Pancreas (tissue), 10 donors: ENCODE measurements at regions not wholly inside any gene's neighbourhood (a gene's known extent, or its start where the extent isn't known, plus 50 kb on each side); places are given as distances from the start of the nearest gene placed in this dataset.

Experiments
- ATAC-seq, 4 donors: fragments of 200-7000 bp; cut with Tn5 transposase; one replicate each; pipeline versions ENCODE4 v1.8.0 to v1.9.1; 2020; ENCODE audit warnings: mild to moderate bottlenecking in 4 of 4, moderate library complexity in 4 of 4
- DNase-seq, 6 donors: peaks; one replicate each; pipeline ENCODE4 v3.0.0-alpha.2; 2020
- FAIRE-seq: peaks from 2 replicates; lab custom pipeline; 2012; peaks lifted over from hg19 to GRCh38; lab: Jason Lieb, UNC
- H3K27ac ChIP-seq, 4 donors: fragments of 200-600 bp; sonication (generic); 1 replicate in 3 of 4; 2 replicates in 1 of 4; pipeline versions ENCODE4 v1.5.0 to v1.8.0; 2020
- H3K27me3 ChIP-seq, 4 donors: fragments of 200-600 bp; one replicate each; pipeline ENCODE4 v1.8.0; 2021
- H3K36me3 ChIP-seq, 3 donors: fragments of 200-600 bp; sonication (generic) in 1 of 3; one replicate each; pipeline versions ENCODE4 v1.5.0 to v1.8.0; 2020 to 2021
- H3K4me1 ChIP-seq, 3 donors: fragments of 200-600 bp; one replicate each; pipeline ENCODE4 v1.8.0; 2021
- H3K4me3 ChIP-seq, 4 donors: fragments of 200-600 bp; sonication (generic) in 2 of 4; one replicate each; pipeline versions ENCODE4 v1.5.0 to v1.8.0; 2020 to 2021
- H3K9me3 ChIP-seq, 4 donors: fragments of 200-600 bp; one replicate each; pipeline ENCODE4 v1.8.0; 2021
- CTCF ChIP-seq, 4 donors: fragments of 200-600 bp; sonication (generic) in 3 of 4; IDR thresholded peaks; one replicate each; pipeline versions ENCODE4 v1.5.0 to v1.8.0; 2021; ENCODE audit warnings: antibody characterized with exemption in 4 of 4
- WGBS, 2 donors: extraction: QIAGEN DNeasy Blood & Tissue Kit; methylation state at CpG; one replicate each; pipeline ENCODE4 v1.1.7; 2013; 5-methylcytosine and 5-hydroxymethylcytosine counted together
- intact Hi-C, 3 donors: fragments of 100-400 bp; cut with DNase I; formaldehyde crosslinking; loops; one replicate each; pipeline versions ENCODE4 v1.11.1 to v1.14.2; 2022
- donor health status: healthy with polysubstance abuse.
- donor health status: DM: no; HTN: no; CAD: no; lungs with moderate emphysema.
- donor health status: DM: no; HTN: no; CAD: no.
- donor health status: control.
- donor health status: control.
- donor health status: Bipolar disorder and iron deficiency.
- donor health status: DM: yes; HTN: yes; CAD: no.
- donor health status: DM: no; HTN: no; CAD: no.
- donor health status: DM: no; HTN: no; CAD: no.
- donor health status: DM: yes; HTN: yes; CAD: no.

DNA sequence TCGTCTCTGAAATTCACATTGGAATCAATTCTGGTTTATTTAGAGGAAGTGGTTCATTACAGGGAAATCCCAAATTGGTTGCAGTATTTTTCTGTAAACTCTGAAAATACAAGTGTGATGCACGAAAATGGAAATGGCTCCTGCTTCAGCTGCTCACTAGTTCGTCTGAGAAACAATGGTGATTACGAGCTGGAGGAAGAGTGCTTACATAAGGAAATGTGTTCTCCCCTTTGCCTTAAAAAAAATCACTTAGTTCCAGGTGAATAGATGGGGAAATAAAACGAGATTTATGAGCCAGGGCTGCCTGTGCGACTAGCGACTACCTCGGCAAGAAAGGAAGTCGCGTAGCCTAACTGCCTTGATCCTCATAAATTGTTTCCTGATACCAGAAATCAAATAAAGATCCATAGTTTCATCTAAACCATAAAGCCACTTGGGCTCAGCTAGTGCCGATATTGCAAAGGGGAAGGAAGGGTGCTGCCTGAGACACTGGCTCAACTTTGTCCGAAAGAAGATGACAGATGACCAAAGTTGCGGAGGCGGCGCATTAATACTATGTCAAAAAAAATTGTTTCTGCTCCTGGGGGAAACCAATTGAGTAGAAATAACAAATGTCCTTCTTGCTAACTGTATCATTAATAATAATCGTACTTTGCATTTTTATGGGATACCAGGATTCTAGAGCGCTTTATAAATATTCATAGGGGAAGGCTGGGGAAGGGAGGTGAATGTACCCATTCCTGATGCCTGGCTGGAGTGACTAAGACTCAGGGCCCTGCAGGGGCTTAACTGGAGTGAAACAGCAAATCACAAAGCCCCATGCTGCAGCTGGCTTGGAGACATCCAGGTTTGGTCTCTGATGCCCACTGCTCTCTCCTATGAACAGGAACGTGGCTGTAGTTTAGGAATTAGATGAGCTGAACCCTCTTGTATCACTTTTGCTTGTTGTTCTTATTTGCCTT is 185.7 kb downstream of the BLID start:
- intact Hi-C loops: no loop called here
- H3K9me3 ChIP-seq: no peaks in the 10 kb centered on the region
- no peaks in the 10 kb centered on the region for H3K36me3 ChIP-seq
- H3K4me3 ChIP-seq: peak overlapping the region in 3 of 4 donors; percentile 0 to 20 (median 10)
- peak overlapping the region in 3 of 4 donors; percentile 52 to 67 (median 63) for H3K27ac ChIP-seq
- TF ChIP-seq CTCF (IDR thresholded peaks at IDR 0.05): no peak
- no peak for DNase-seq
- H3K4me1 ChIP-seq: peaks cover 0 to 5% (median 0%) of the 10 kb centered on the region in 3 donors
- 18 to 20% methylated on average over 18 of the region's 18 CpGs for WGBS, 2 donors
- no peak for FAIRE-seq
- ATAC-seq: peak in 3 of 4 donors; percentile 38 to 57 (median 51)
- H3K27me3 ChIP-seq: peaks cover 0 to 6% (median 0%) of the 10 kb centered on the region in 4 donors

GRCh38 chr11:121929581-121929980 is 186.4 kb downstream of the BLID start:
- Histone ChIP-seq H3K36me3 (no peaks in the 10 kb centered on the region), H3K9me3 (no peaks in the 10 kb centered on the region), H3K27ac (peak overlapping the region in 3 of 4 donors; percentile 28 to 67 (median 63)), H3K4me3 (peak overlapping the region in 3 of 4 donors; percentile 0 to 20 (median 10)), H3K4me1 (peaks cover 0 to 5% (median 0%) of the 10 kb centered on the region in 3 donors), H3K27me3 (peaks cover 0 to 6% (median 0%) of the 10 kb centered on the region in 4 donors)
- ATAC-seq (peak; percentile 61 to 81 (median 70)), DNase-seq (peak in 4 of 6 donors; percentile 17 to 47 (median 36)), FAIRE-seq (no peak)
- no peak for TF ChIP-seq CTCF (IDR thresholded peaks at IDR 0.05)
- intact Hi-C loops: no loop called here
- 1 to 3% methylated on average over 11 of the region's 11 CpGs for WGBS, 2 donors

DNA sequence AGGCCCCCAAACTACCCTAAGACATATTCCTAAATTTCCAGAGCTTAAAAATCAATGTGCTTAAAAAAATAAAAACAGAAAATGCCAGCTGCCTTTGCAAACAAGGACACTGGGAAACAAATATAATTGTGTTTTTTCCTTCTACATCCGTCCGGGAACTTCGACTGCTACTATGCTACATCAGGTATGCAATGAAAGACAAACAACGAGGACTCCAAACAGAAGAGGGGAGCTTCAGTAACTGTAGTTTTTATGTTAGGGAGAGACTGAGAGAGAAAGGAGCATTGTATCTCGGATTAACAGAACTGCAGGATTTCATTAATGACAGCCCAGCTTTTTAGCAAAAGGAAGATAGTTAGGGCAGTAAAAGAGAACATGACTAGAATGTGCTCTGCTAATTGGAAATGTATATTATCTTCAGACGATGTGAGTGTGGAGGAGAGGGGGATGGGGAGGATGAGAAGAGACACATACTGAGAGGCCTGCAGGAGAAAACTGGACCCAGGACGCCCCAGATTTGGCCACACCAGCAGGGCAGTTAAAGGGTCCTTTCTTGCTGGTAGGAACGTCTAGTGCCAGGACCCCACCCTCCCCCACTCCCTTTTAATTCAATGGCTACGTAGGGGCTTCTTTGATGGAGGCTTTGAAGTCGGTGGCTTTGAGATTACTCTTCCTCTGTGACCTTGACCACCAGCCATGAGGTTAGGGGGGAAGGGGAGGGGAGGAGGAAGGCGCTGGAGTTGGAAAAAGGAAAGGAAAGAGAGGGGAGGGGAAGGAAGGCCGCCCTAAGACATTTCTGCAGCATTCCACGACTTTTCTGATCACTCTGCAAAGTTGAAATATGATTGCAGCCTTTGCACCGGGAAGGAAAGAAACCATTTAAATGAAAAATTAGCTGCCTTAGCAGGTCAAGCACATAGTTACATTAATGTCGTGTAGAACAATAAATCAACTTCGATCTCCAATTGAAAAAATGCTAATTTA is 187.1 kb downstream of the BLID start:
- H3K36me3 ChIP-seq: no peaks in the 10 kb centered on the region
- peaks cover 0 to 6% (median 0%) of the 10 kb centered on the region in 4 donors for H3K27me3 ChIP-seq
- intact Hi-C loops: no loop called here
- H3K9me3 ChIP-seq: no peaks in the 10 kb centered on the region
- H3K4me1 ChIP-seq: peaks cover 0 to 5% (median 0%) of the 10 kb centered on the region in 3 donors
- ATAC-seq (peak in 2 of 4 donors; percentile 9 to 50), FAIRE-seq (no peak), DNase-seq (no peak)
- peak overlapping the region in 2 of 4 donors; percentile 28 to 63 for H3K27ac ChIP-seq
- TF ChIP-seq CTCF (IDR thresholded peaks at IDR 0.05): no peak
- WGBS, 2 donors: 25 to 30% methylated on average over 16 of the region's 16 CpGs
- H3K4me3 ChIP-seq: peak overlapping the region in 2 of 4 donors; percentile 0 to 20

DNA sequence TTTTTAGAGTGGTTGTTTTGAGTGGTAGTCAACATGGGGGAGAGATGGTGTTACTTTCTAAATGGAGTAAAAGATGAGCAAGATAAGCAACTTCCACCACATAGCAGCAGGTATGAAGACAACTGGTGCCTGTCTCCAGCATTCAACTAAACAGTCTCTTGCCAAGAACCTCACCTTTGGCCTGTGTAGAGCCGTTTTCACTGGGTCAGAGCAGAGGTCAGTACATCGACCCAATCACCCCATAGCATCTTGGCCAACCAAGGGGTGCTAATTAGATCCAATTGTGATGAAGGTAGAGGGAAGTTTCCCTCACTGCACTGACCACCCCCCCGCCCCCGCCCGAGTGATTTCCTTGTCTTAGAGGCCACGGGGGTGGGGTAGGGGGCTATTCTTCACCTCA is 188.2 kb downstream of the BLID start:
- Histone ChIP-seq H3K27me3 (peaks cover 0 to 6% (median 0%) of the 10 kb centered on the region in 4 donors), H3K9me3 (no peaks in the 10 kb centered on the region), H3K4me3 (no peak overlapping the region), H3K36me3 (no peaks in the 10 kb centered on the region), H3K4me1 (peaks cover 0 to 5% (median 0%) of the 10 kb centered on the region in 3 donors), H3K27ac (no peak overlapping the region)
- no peak for DNase-seq
- 88 to 91% methylated on average over 6 of the region's 6 CpGs for WGBS, 2 donors
- no peak for TF ChIP-seq CTCF (IDR thresholded peaks at IDR 0.05)
- FAIRE-seq: no peak
- no peak for ATAC-seq
- intact Hi-C loops: no loop called here
